Activated CD8-positive, alpha-beta memory T cell treated with anti-CD3 and anti-CD28 coated beads for 36 hours (primary cell): ENCODE measurements at regions not wholly inside any gene's neighbourhood (a gene's known extent, or its start where the extent isn't known, plus 50 kb on each side); places are given as distances from the start of the nearest gene placed in this dataset.
"Not testable (repeated sequence)": the region's sequence is repeated elsewhere in the genome, so short reads cannot be mapped to it uniquely, and the experiment has no call there.

Experiments used
- CTCF ChIA-PET: fragments of 350-600 bp; sonication (Branson Sonifier 250); formaldehyde crosslinking; loops from one replicate; lab custom pipeline; 2021; ENCODE audit warnings: antibody characterized with exemption; lab: Charles Lee
- POLR2A ChIA-PET: fragments of 350-600 bp; sonication (Branson Sonifier 250); formaldehyde crosslinking; loops from one replicate; lab custom pipeline; 2021; ENCODE audit warnings: antibody characterized with exemption; lab: Charles Lee

DNA sequence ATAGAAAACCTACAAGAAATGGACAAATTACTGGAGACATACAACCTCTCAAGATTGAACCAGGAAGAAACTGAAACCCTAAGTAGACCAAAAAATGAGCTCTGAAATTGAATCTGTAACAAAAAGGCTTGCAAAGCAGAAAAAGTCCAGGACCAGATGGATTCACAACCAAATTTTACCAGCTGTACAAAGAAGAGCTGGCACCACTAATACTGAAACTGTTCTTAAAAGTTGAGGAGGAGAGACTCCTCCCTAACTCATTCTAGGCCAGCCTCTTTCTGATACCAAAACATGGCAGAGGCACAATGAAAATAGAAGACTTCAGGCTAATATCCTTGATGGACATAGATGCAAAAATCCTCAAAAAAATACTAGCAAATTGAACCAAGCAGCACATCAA lies 542.3 kb downstream of the CYLC2 start:
- ChIA-PET POLR2A (no interaction called here), CTCF (no interaction called here)

DNA sequence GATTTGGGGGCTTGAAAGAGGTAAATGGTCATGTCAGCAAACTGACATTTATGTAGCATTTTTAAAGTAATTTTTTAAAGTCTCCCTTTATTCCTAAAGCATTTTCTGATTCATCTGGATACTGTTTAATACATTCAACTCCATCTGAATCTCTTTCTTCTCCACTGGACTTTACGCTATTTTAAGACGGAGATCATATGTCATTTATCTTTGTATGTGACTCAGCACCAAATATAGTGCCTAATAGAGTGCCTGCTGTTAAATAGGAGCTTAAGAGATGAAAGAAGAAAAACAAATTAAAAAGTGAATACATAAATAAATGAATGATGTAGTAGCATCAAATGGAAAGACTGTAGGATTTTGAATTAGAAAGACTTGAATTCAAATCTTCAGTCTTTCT lies 548.8 kb upstream of the SMC2 start:
- POLR2A ChIA-PET, result no interaction called here
- CTCF ChIA-PET, result no interaction called here

DNA sequence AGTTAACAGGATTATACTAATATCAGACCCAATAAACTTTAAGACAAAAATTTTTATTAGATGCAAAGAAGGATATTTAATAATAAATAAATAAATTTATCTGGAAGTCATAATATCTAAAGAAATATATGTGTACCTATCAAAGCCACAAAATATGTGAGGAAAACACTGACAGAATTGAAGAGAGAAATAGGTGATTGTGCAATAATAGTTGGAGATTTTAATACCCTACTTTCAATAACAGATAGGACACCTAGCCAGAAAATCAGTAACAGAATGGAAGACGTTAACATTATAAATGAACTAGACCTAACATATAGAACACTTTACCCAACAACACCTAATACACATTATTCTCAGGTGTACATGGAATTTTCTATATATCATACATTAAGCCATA lies 541.4 kb upstream of the SMC2 start:
- ChIA-PET POLR2A (no interaction called here), CTCF (no interaction called here)

DNA sequence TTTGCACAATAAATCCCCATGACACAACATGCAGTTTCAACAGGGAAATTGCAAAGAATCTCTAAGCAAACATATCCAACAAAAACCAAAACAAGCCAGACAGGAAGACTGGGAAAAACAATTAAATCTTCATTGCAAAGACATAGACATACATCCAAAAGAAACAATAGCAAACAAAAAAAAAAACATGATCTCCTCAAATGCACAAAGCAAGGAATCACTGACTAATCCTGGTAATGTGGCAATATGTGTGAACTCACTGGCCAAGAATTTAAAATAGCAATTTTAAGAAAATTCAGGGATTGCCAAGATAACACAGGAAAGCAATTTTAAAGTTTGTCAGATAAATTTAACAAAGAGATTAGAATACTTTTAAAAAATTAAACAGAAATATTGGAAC lies 520.1 kb upstream of the SMC2 start:
- POLR2A ChIA-PET, result no interaction called here

DNA sequence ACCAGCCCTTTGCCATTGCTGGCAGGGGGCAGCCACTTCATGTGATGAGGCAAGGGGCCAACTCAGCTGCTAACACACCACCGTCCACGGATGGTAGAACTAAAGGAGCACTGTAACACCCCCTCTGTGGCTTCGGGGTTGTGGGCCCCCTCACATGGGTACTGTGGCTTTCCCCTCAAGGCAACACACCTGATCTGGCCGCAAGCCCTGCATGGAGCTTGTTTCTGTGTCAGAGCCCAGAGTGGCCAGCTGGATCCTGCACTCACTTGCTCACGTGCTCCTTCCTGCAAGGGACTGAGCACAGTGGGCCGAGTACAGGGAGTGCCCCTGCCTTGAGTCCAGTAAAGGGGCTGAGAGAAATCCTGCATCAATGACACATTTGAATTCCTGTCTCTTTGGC lies 507.4 kb upstream of the SMC2 start:
- ChIA-PET CTCF (no interaction called here), POLR2A (no interaction called here)

More for the DNA sequence above, 520.1 kb upstream of the SMC2 start:
- CTCF ChIA-PET, result no interaction called here

DNA sequence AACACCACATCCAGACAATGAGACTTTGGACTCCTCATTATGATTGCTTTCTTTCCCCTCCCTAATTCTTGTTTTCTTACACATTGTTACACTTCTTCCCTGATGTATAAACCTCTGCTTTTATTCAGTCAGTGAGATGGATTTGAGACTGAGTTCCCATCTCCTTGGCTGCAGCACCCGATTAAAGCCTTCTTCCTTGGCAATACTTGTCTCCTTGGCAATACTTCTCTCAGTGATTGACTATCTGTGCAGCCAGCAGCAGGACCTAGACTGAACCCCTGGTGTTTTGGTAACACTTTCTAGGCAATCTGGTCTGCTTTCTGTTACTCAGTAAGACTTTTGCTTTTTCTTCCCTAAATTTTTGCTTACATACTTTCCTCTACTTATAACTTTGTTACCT lies 492.8 kb upstream of the SMC2 start:
- POLR2A ChIA-PET, result no interaction called here

DNA sequence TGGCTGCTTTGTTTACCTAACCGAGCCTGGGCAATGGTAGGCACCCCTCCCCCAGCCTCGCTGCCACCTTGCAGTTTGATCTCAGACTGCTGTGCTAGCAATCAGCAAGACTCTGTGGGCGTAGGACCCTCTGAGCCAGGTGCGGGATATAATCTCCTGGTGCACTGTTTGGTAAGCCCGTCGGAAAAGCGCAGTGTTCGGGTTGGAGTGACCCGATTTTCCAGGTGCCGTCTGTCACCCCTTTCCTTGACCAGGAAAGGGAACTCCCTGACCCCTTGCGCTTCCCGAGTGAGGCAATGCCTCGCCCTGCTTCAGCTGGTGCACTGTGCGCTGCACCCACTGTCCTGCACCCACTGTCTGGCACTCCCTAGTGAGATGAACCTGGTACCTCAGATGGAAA lies 482.2 kb upstream of the SMC2 start:
- CTCF ChIA-PET, POLR2A ChIA-PET: not testable (repeated sequence)

More for the DNA sequence above, 492.8 kb upstream of the SMC2 start:
- CTCF ChIA-PET, result no interaction called here

DNA sequence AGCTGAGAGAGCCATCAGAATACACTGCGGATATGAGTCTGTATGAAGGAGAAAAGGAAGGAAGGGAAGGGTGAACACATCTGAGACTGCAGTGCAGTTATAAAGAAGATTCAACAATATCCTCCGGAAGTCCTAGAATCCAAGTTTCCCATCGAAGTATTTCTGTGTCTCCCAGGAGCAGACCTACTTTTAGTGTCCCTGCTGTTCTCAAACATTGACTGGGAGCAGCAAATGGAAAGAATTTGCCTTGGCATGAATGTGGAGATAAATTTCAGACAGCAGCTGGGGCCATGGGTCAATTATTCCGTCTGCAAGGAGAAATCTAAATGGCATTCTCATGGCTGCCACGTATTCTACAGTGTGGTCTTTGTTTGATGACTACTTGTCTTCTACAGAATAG lies 478.1 kb upstream of the SMC2 start:
- CTCF ChIA-PET, result no interaction called here
- POLR2A ChIA-PET, result no interaction called here

DNA sequence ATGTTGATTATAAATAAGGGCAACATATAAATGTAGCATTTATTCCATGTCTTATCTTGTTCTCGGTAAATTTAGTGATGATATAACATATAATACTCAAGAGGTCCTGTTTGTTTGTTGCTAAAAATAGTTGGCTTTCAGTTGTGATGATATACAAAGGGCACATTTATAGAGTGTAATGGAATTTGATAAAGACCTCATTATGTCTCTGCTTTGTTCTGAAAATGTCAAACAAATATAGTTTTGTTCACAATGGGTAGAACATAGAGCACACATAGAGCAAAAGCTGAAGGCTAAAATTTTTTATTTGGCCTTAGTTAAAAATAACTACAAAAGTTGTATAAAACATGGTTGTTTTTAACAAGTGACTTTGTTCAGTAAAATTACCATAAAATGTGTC lies 477.1 kb upstream of the SMC2 start:
- ChIA-PET POLR2A (no interaction called here), CTCF (no interaction called here)

DNA sequence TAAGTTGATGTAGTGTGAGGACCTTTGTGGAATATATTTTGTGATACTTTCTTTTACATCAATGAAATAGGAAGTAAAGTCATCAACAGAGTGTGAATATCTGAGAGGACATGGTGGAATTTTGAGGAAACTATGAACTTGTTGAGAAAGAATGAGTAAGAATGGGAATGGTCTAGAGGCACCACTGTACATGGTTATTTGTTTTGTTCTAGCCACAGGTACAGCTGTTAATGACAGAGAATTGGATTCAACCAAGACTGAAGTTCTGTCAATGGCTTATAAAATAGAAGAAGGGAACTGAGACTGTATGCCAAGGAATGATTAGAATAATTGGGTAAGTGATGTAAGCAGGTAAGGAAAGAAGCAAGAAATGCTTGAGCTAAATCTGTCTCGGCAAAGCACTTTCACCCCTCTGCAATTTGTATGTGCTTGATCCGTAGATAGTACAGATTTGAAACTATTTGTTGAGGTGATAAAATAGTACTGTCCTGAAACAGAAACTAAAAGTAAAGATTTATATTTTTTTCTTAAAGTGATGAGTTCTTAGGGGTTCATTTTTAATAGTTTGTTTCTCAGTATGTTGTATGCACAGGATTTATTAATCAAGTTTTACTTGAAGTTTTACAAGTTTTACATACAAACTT lies 468.8 kb upstream of the SMC2 start:
- ChIA-PET POLR2A (no interaction called here), CTCF (no interaction called here)

DNA sequence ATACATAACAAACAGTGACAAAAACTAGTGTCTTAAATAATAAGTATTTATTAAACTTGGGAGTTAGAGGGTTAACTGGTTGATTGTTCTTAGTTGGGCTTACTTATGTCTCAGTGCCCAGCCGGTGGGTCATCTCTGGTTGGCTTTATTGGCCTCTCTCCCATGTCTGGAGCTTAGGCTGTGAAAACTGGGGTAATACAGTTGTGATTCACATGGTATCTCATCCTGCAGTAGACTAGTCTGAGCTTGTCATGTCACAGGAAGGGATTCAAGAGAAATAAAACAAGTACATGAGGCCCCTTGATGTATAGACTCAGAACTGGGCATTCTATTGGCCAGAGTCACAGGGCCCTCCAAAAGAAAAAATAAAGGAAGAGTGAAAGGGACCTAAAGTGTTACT lies 466.4 kb upstream of the SMC2 start:
- CTCF ChIA-PET, result no interaction called here
- POLR2A ChIA-PET, result no interaction called here

DNA sequence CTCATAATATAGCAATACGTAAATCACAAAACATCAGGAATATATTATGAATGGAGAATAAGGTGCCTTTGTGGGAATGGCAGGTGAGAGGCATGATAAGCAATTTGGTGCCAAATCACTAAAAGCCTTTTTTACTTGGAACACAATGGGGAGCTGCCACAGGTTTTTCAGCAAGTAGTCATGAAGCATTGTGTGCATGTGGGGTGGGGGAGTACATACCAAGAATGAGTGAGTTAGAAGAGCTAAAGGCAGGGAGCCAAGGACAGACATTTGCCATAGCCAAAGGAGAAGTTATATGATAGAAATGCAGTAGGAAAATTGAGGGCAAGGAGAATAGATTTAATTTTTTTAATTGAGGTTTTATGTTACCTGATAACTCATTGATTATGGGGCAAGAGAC lies 445.0 kb upstream of the SMC2 start:
- POLR2A ChIA-PET, result no interaction called here

DNA sequence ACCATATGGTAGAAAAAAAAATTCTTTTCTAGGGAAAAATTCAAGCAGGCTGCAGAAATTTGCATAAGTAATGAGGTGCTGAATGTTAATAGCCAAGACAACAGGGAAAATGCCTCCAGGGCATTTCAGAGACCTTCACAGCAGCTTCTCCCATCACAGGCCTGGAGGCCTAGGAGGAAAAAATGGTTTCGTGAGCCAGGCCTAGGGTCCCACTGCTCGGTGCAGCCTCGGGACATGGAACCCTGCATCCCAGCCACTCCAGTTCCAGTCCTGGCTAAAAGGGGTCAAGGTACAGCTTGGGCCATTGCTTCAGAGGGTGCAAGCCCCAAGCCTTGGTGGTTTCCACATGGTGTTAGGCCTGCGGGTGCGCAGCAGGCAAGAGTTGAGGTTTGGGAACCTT lies 436.0 kb upstream of the SMC2 start:
- CTCF ChIA-PET, result no interaction called here
- POLR2A ChIA-PET, result no interaction called here

More for the DNA sequence above, 445.0 kb upstream of the SMC2 start:
- CTCF ChIA-PET, result no interaction called here

DNA sequence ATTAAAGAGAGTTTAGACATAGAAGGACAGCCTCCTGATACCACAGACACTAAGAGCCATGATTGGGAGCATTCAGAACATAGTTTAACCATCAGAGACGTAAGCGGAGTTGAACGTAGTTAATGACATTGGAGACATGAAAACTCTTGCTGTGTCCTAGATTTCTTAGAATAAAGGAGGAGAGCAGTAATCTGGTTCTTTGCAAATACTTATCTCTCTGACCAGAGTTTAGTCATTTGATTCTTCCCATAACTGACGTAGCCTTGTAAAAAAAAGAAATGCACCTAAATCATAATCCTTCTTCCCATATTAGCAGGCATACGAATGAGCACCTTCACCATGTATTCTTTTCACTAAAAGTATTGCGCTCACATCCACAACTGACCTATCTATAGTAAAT lies 433.3 kb upstream of the SMC2 start:
- POLR2A ChIA-PET, result no interaction called here
- CTCF ChIA-PET, result no interaction called here

DNA sequence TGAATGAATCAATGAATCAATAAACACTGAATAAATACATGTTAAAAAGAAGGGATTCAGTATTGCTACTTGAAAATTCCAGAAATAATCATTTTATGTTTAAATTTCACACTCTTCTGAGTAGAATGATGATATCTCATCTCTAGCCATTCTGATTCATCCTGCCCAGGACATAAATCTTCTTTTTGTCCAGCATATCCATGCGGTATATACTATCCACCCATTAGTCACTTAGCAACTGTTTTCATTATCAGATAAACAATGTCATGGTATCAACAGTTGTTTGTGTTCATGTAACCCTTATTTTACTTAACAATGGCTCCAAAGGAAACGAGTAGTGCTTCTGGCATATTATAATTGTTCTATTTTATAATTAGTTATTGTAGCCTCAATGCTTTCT lies 432.4 kb upstream of the SMC2 start:
- POLR2A ChIA-PET, result no interaction called here
- CTCF ChIA-PET, result no interaction called here

DNA sequence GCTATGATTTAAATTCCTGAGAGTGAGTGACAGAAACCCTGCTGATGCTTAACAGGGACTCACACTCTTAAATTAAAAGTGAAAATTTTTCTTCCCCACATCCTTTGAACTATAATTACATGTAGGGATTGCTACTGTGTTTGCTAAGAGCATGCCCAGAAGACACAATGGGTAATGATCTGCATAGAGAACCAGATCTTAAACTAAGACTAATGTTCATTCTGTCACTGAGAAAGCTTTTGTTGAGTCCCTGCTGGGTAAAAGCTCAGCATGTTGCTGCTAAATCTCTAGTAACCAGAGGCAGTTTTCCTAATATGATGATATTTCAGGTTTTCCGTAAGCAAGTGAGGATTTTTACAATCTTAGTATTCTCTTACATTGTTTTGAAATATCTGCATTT lies 424.8 kb upstream of the SMC2 start:
- ChIA-PET CTCF (no interaction called here), POLR2A (no interaction called here)

DNA sequence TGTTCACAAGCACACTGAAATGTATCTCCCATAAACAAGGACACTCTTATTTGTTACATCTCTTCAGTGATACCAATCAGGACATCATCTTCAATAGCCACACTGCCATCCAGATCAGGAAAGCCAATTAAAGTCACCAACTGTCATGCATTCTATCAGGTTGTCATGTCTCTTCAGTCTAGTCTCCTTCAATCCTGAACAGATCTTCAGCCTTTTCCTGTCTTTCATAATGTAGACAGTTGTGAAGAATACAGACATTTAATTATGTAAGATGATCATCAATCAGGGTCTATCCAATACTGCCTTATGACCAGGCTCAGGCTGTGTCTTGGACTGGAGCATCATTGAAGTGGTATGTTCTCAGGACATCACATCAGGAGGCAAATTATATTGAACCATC lies 419.8 kb upstream of the SMC2 start:
- POLR2A ChIA-PET, result no interaction called here
- CTCF ChIA-PET, result no interaction called here

DNA sequence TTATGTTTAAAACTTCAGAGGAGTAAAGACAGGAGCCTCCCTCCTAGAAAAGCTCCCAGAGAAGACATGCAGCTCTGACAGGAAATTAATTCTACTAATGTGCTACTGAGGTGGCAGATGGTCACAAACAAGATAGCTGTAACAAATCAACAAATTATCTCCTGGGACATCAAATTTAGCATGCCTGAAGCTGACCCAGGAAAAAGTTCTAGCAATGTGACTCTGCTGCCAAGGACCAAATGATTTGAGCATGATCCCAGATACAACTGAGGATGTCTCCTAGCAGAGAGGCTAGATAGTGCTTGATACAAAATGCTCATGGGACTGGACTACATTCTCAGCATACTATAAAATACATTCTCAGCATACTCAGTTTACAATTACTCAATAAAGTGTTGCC lies 413.5 kb upstream of the SMC2 start:
- ChIA-PET CTCF (no interaction called here), POLR2A (no interaction called here)

DNA sequence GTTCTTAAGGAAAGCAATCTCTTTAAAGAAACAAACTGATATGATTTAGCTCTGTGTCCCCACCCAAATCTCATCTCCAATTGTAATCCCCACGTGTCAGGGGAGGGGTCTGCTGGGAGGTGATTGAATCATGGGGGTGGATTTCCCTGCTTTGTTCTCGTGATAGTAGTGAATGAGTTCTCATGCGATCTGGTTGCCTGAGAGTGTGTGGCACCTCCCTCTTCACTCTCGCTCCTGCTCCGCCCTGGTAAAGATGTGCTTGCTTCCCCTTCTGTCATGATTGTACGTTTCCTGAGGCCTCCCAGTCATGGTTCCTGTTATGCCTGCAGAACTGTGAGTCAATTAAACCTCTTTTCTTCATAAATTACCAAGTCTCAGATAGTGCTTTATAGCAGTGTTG lies 412.7 kb upstream of the SMC2 start:
- ChIA-PET CTCF (no interaction called here), POLR2A (no interaction called here)

DNA sequence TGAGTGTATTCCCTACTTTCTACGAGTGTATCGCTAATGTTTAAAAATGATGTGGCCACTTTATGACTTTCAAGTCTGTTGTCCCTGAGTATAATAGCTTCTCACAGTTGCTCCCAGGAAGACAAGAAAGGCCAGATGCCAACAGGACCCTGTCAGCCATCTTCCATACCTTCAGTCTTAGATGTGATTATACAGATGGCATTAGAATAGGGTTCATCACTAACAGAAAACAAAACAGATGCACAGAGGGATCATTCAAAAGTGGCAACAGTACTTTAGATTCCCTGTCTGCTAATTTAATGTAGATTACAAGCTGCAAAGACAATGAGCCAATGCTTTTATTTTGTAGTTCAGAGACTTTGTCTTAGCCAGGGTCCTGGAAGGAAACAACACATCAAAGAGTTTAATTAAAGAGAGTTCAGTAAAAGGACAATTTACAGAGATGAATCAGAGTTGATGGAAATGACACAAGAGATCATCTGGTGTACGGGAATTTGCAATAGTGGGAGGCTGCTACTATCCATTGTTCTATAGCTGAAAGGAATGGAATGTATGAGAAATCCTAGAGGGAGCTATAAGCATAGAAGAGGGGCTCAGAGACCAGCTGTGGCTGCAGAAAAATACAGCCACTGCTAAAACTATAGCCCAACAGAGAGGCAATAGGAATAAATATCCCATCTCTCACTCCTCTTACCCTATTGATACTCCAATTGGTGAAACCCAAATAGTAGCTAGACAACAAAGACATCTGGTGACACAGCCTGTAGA lies 393.7 kb upstream of the SMC2 start:
- POLR2A ChIA-PET, result no interaction called here
- CTCF ChIA-PET, result no interaction called here

DNA sequence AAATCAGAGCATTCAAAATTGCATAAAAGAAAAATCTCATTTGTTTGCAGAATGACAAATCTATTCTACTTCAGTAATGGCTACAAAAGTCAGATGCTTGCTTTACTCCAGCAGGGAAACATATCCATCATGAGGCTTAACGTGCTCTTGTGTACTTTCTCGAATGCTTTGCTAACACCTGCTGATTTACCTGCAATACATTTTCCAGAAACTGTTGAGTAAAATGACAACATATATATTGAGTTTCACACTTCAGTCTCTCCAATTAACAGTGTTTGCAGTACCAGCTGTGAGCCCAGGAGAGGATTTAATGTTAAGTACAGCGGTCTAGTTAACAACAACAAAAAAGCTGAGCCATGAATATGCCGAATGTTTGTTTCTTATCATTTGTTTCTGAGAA lies 391.5 kb upstream of the SMC2 start:
- ChIA-PET CTCF (no interaction called here), POLR2A (no interaction called here)

DNA sequence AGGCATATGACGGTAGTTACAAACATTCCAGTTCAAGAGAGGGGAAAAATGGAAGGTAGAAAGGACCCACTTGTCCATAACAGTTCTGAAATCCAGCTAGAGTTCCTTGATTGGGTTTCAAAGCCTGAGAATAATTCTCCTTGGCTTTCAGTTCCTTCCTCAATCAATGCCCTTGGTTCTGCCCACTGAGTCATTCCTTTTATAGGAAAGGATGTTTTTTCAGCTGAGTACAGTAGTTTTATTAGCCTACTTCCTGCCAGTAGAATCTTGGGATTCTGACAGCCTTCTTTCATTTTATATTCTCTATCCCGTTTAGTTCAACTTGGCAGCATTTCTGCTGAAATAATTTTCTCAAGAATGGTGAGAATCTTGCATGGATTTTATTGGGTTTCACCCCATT lies 386.9 kb upstream of the SMC2 start:
- CTCF ChIA-PET, result no interaction called here
- POLR2A ChIA-PET, result no interaction called here
